ENCODE measurements at regions not wholly inside any gene's neighbourhood (a gene's known extent, or its start where the extent isn't known, plus 50 kb on each side); places are given as distances from the start of the nearest gene placed in this dataset.

GRCh38 chr7:65265933-65266519 is 107.6 kb upstream of the ZNF92 start:
- TF ChIP-seq TAF1 (IDR thresholded peaks at IDR 0.05; ENCODE audit: borderline replicate concordance, insufficient read depth, low read length): no peak
- TF ChIP-seq FOXP2 (optimal IDR thresholded peaks at IDR 0.05; ENCODE audit: borderline replicate concordance, extremely low read depth, extremely low read length, insufficient read depth): no peak
- no peak for TF ChIP-seq POLR2AphosphoS5 (IDR thresholded peaks at IDR 0.05; ENCODE audit: low read depth, low read length)
- no peak for TF ChIP-seq SIN3A (IDR thresholded peaks at IDR 0.05; ENCODE audit: borderline replicate concordance, insufficient read depth, low read length)
- no peak for TF ChIP-seq REST (IDR thresholded peaks at IDR 0.05; ENCODE audit: insufficient read depth in 1 of 2, low read depth in 2 of 2, low read length in 2 of 2)

DNA sequence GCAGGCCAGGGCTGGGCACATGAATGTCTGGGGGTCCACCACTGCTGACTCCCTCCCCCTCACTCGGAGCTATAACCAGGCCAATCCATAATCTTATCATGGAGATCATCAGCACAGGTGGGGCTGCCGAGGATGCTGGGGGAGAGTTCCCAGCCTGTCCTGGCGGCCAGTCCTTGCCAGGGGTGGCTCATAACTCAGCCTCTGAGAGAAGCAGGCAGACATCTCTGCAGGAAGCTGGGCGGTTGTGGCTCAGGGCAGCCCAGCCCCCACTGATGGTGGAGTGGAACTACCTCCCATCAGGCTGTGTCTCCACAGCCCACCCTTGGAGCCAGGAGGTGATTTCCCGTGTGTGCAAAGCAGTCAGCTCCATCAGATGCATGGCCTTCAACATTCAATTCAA is 109.4 kb upstream of the ZNF92 start:
- TF ChIP-seq SIN3A (IDR thresholded peaks at IDR 0.05; ENCODE audit: borderline replicate concordance, insufficient read depth, low read length) (no peak), POLR2AphosphoS5 (IDR thresholded peaks at IDR 0.05; ENCODE audit: low read depth, low read length) (no peak), FOXP2 (optimal IDR thresholded peaks at IDR 0.05; ENCODE audit: borderline replicate concordance, extremely low read depth, extremely low read length, insufficient read depth) (no peak), TAF1 (IDR thresholded peaks at IDR 0.05; ENCODE audit: borderline replicate concordance, insufficient read depth, low read length) (no peak), REST (IDR thresholded peaks at IDR 0.05; ENCODE audit: insufficient read depth in 1 of 2, low read depth in 2 of 2, low read length in 2 of 2) (no peak)

DNA sequence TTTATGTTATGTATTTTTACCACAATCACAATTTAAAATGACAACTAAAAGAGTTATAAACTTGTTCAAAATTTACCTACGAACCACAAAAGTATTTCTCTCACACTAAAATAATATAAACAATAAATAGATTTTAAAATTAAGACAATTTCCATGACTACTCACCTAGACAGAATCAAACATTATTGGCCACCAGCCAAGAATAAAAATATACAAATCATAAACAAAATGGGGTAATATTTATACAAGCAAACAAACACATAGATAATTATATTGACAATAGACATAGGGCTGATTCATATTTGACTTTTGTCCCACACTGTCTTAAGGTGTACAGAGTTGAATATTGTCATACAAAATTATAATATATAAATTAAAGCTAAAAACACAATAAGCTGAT is 119.6 kb upstream of the ZNF92 start:
- TF ChIP-seq REST (IDR thresholded peaks at IDR 0.05; ENCODE audit: insufficient read depth in 1 of 2, low read depth in 2 of 2, low read length in 2 of 2) (no peak), POLR2AphosphoS5 (IDR thresholded peaks at IDR 0.05; ENCODE audit: low read depth, low read length) (no peak), TAF1 (IDR thresholded peaks at IDR 0.05; ENCODE audit: borderline replicate concordance, insufficient read depth, low read length) (no peak), SIN3A (IDR thresholded peaks at IDR 0.05; ENCODE audit: borderline replicate concordance, insufficient read depth, low read length) (no peak), FOXP2 (optimal IDR thresholded peaks at IDR 0.05; ENCODE audit: borderline replicate concordance, extremely low read depth, extremely low read length, insufficient read depth) (no peak)

- TF ChIP-seq TAF1 (IDR thresholded peaks at IDR 0.05; ENCODE audit: borderline replicate concordance, insufficient read depth, low read length): peak; percentile 84; the same call in 1 of the 2 replicates
- peak; percentile 66; the same call in 1 of the 2 replicates for TF ChIP-seq SIN3A (IDR thresholded peaks at IDR 0.05; ENCODE audit: borderline replicate concordance, insufficient read depth, low read length)
- peak; percentile 87; the same call in 1 of the 2 replicates for TF ChIP-seq POLR2AphosphoS5 (IDR thresholded peaks at IDR 0.05; ENCODE audit: low read depth, low read length)
- no peak for TF ChIP-seq REST (IDR thresholded peaks at IDR 0.05; ENCODE audit: insufficient read depth in 1 of 2, low read depth in 2 of 2, low read length in 2 of 2)
- peak; percentile 42 for TF ChIP-seq FOXP2 (optimal IDR thresholded peaks at IDR 0.05; ENCODE audit: borderline replicate concordance, extremely low read depth, extremely low read length, insufficient read depth)
Observed at GRCh38 chr7:65251851-65252620, 121.6 kb upstream of the ZNF92 start.

Measured in PFSK-1 (cell line).